Lower leg skin (tissue), 3 donors: ENCODE measurements at regions not wholly inside any gene's neighbourhood (a gene's known extent, or its start where the extent isn't known, plus 50 kb on each side); places are given as distances from the start of the nearest gene placed in this dataset.

Source experiments
- POLR2A ChIP-seq, 2 donors: fragments of 450-650 bp; IDR thresholded peaks; one replicate each; pipeline ENCODE4 v1.6.1; 2016 to 2017; ENCODE audit warnings: antibody characterized with exemption in 2 of 2, mild to moderate bottlenecking in 1 of 2, moderate library complexity in 1 of 2
- TF ChIP-seq, protein P1 (sequence below), 3 donors: fragments of 450-650 bp; IDR thresholded peaks; one replicate each; pipeline ENCODE4 v1.5.1; 2016; ENCODE audit warnings: antibody characterized with exemption in 3 of 3, mild to moderate bottlenecking in 3 of 3, moderate library complexity in 2 of 3

DNA sequence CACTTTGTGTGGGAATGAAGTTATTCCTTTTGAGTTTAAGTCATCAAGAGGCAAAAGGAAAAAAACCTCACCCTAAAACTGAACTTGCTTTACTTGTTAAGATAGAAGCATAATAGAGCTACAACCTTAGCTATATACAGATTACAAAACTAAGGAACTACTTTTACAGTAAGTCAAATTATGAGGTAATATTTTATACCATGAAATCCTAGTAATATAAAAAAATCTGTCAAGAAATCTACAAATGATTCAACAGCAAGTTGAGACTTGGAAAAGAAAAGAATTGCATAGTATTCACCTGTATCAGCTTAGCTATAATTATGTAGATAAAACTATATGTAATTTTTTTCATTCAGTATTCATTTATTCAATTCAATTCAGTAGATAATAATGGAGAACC lies 335.3 kb downstream of the KLF5 start:
- TF ChIP-seq, protein P1, sequence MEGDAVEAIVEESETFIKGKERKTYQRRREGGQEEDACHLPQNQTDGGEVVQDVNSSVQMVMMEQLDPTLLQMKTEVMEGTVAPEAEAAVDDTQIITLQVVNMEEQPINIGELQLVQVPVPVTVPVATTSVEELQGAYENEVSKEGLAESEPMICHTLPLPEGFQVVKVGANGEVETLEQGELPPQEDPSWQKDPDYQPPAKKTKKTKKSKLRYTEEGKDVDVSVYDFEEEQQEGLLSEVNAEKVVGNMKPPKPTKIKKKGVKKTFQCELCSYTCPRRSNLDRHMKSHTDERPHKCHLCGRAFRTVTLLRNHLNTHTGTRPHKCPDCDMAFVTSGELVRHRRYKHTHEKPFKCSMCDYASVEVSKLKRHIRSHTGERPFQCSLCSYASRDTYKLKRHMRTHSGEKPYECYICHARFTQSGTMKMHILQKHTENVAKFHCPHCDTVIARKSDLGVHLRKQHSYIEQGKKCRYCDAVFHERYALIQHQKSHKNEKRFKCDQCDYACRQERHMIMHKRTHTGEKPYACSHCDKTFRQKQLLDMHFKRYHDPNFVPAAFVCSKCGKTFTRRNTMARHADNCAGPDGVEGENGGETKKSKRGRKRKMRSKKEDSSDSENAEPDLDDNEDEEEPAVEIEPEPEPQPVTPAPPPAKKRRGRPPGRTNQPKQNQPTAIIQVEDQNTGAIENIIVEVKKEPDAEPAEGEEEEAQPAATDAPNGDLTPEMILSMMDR (IDR thresholded peaks at IDR 0.05), result no peak
- TF ChIP-seq POLR2A (IDR thresholded peaks at IDR 0.05), result no peak
